Pons (tissue), 1 donor: ENCODE measurements at regions not wholly inside any gene's neighbourhood (a gene's known extent, or its start where the extent isn't known, plus 50 kb on each side); places are given as distances from the start of the nearest gene placed in this dataset.

Source experiments
- DNase-seq: peaks from one replicate; pipeline ENCODE4 v3.0.0-alpha.2; 2016; ENCODE audit warnings: low spot score

GRCh38 chr4:117429506-117429905 lies 344.1 kb upstream of the TRAM1L1 start:
- no peak for DNase-seq

DNA sequence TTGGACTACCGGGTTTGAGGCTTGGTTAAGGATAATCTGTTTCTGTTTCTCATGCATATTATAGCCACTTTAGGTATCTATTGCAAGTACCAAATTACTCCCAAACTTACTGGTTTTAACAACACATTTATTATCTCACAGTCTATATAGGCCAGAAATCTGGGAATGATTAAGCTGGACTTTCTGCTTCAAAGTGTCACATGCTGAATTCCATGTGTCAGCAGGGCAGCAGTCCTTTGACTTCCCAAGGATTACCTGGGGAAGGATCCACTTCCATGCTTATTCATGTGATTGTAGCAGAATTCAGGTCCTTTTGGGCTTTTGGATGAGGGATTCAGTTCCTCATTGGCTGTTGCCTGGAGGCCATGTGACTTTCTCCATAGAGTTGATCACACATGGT lies 349.0 kb upstream of the TRAM1L1 start:
- DNase-seq: no peak

DNA sequence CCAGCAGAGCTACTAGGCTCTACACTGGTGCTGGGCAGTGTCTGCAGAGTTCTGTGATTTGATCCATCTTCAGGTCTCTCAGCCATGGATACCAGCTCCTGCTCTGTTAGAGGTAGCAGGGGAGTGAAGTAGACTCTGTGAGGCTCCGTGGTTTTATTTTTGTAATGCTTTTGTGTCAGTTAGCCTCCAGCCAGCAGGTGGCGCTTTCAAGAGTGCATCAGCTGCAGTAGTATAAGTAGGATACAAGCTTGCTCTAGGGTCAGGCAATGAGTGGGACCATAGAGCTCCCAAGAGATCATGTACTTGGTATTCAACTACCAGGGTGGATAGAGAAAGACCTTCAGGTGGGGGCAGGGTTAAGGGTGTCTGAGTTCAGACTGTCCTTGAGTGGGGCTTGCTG lies 362.5 kb upstream of the TRAM1L1 start:
- DNase-seq: no peak

- no peak for DNase-seq
Observed at GRCh38 chr4:117455088-117455487, 369.7 kb upstream of the TRAM1L1 start.

- DNase-seq: no peak
Observed at GRCh38 chr4:117466388-117466787, 381.0 kb upstream of the TRAM1L1 start.

GRCh38 chr4:117467404-117467803 lies 382.0 kb upstream of the TRAM1L1 start:
- DNase-seq: no peak

DNA sequence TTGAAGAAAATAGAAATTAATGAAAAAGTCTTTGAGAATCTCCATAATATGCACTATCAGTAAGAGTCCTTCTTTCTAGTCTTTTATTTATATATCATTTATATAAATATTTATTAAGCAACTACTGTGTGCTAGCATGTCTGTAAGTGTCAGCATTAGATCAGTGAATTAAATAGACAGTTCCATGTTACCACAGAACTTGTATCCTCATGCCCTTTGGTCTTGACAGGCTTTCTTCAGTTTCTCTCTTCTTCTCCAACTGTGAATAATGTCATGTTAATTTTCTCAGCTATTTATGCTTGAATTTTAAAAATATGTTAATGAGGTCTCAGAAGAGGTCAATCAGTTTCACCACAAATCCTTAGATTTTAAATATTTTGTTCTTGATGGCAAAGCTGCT lies 389.6 kb upstream of the TRAM1L1 start:
- no peak for DNase-seq

- DNase-seq: no peak
Observed at GRCh38 chr4:117477925-117478324, 392.5 kb upstream of the TRAM1L1 start.

DNA sequence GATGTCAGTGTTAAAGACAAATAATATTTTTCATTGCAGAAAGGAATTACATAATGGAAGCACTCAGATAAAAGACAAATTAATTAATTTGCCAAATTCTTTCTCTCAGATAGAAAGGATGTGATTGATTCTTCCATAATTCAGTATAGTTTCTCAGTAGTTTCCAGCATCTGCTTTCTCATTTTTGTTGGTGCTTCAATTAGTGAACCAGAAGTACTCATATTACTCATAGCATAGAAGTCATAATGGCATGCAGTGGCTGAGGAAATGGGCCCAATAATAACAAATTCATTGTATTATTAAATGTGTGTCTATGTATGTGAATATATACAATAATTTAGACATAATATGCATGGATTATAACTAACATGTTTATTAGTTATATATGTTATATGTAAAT lies 393.3 kb upstream of the TRAM1L1 start:
- no peak for DNase-seq

- no peak for DNase-seq
Observed at GRCh38 chr4:117479673-117480072, 394.3 kb upstream of the TRAM1L1 start.

DNA sequence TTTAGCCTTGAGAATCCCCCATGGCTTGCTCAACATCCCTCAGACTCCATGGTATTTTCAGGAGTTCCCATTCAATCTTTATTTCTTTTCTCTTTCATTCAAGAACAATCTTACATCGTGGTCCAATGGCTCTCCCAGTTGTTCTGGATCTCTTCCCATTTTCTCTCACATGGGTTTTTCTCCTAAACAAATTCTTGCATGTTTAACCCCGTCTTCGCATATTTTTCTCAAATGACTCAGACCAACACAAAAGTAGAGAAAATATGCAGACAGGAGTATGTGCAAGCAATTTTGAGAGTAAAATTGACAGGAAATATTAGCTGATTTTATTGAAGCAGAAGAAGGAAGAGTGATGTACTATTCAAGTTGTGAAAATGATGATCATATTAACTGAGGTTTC lies 396.4 kb upstream of the TRAM1L1 start:
- no peak for DNase-seq

DNA sequence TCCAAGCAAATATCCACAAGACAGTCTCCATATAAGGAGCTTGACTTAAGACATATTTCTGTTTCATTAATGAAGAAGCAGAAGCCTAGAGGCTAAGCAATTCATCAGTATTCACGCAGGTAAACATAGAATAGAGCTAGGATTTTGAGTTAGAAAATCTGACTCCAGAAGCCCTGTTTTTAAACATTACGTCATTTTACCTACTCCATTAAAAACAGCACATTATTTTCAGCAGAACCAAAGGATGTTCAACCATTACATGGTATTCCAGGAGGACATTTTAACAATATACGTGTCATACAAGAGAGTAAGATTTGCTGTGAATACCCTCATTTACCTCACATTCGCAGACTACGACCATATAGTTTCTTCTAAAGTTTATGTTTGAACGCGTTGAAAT lies 403.3 kb upstream of the TRAM1L1 start:
- DNase-seq: no peak

DNA sequence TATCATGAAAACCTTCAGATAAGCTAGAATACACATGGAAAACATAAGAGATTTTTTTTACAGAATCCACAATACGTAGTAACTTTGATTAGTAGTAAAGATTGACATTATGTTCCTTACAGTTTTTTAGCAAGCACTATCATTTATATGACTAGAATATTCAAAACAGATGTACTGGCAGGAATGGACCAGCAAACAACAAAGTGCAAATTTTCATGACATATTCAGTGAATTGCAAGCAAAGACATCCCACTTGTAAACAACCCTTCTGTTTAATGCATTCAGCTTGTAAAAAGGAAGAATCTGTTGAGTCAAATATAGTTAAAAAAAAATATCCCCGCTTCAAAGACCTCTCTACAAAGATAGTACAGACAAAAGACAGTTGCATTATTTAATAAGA lies 403.7 kb upstream of the TRAM1L1 start:
- DNase-seq: no peak

- DNase-seq: no peak
Observed at GRCh38 chr4:117491516-117491915, 406.1 kb upstream of the TRAM1L1 start.

GRCh38 chr4:117495802-117496201 lies 410.4 kb upstream of the TRAM1L1 start:
- no peak for DNase-seq

GRCh38 chr4:117512414-117512813 lies 427.0 kb upstream of the TRAM1L1 start:
- DNase-seq: peak; percentile 8

- no peak for DNase-seq
Observed at GRCh38 chr4:117514391-117515175, 429.2 kb upstream of the TRAM1L1 start.

- DNase-seq: no peak
Observed at GRCh38 chr4:117515921-117516320, 430.5 kb upstream of the TRAM1L1 start.

DNA sequence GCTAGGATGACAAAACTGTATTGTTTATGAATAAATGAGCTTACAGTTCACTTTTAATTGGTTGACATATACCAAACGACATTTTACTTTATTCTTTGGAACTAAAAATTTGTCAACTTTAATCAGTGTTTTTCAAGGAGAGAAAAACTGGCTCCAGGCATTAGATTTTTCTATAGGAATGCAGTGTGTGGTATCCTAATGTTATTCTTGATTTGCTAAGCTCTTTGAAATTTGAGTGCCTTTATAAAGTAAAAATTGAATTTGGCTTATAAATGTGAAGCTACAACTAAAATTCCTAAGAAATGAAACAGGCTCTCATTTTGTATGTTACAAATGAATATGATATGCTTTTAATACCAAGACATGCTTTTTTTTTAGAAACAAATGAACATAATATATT lies 442.2 kb upstream of the TRAM1L1 start:
- no peak for DNase-seq

DNA sequence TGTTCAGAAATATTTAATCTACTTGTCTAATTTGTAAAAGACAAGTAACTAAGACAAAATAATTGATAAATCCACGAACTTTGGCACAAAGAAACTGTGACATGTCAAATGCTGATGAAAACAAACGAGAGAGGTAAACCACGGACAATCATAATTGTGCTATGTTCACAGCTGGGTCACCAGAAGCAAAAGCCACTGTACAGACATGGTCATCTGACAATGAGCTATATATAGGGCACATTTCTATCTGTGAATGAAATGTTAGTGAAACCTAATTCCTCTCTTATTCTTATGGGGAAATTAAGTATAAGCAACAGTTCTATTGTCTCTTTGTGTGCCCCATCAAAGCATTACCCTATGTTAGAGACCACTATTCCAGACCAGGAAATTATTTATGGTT lies 444.0 kb upstream of the TRAM1L1 start:
- no peak for DNase-seq

GRCh38 chr4:117533501-117533900 lies 448.1 kb upstream of the TRAM1L1 start:
- no peak for DNase-seq

DNA sequence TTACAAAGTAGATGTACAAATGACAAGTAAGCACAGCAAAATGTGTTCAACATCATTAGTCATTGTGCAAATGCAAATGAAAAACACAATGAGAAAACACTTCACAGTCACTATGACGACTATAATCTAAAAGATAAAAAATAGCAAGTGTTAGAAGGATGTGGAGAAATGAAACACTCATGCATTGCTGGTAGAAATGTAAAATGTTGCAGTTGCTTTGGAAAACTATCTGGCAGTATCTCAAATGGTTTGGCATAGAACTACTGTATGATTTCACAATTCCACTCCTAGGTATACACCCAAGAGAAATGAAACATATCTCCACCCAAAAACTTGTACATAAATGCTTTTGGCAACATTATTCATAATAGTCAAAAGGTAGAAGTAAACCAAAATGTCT lies 459.7 kb upstream of the TRAM1L1 start:
- no peak for DNase-seq

DNA sequence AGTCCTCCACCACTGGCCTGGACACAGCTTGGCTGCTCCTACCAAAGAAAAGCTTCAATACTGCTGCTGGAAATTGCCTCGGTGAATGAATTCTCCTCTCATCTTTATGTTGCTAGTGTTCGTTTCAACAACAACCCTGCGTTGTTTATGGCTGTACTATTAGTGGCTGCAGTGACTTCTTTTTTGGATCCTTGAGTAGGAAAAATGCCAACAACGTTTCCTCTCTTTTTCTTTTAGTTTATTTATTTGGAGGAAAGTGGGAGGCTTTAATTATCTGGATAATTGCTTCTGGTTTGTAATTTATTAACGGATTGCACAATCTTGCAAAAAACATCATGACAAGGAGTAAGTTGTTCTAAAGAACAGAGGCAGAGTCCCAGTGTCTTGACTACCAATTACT lies 464.1 kb upstream of the TRAM1L1 start:
- no peak for DNase-seq

DNA sequence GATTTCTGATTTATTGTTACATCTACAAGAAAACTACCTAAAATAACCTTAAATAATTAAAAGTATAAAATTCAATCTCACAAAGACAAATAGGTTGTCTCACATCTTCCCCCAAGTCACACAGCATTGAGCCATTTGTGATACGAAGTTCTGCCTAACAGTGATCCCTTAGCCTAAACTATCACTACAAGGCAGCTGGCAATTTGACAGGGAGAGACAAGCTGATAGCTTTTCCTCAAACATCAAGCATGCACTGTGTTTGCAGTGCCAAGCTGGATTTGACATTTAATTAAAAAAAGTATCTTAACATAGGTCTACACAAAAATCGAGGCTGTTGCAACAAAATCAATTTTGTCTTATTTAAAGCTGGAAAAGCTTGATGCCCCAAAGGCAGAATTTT lies 464.7 kb upstream of the TRAM1L1 start:
- peak; percentile 6 for DNase-seq
